H1 (cell line): ENCODE measurements at regions not wholly inside any gene's neighbourhood (a gene's known extent, or its start where the extent isn't known, plus 50 kb on each side); places are given as distances from the start of the nearest gene placed in this dataset.
A peak's percentile ranks its signal among the peaks of the same experiment; 100 is the strongest.

ENCODE experiments used
- BCL11A ChIP-seq, 2 experiments: IDR thresholded peaks; one replicate each; pipeline ENCODE4 v1.6.1; 2011; ENCODE audit warnings: low read depth in 2 of 2, low read length in 2 of 2, mild to moderate bottlenecking in 2 of 2
- EP300 ChIP-seq, 2 experiments: IDR thresholded peaks; 1 replicate in 1 of 2; 2 replicates in 1 of 2; pipeline ENCODE4 v1.6.1; 2011 to 2012; ENCODE audit warnings: low read depth in 2 of 2, low read length in 2 of 2, mild to moderate bottlenecking in 2 of 2, borderline replicate concordance in 1 of 2, inconsistent platforms in 1 of 2, moderate library complexity in 1 of 2
- KDM5A ChIP-seq: fragments of 200-600 bp; IDR thresholded peaks from 2 replicates; pipeline ENCODE4 v1.7.1; 2012; ENCODE audit warnings: mild to moderate bottlenecking, low read length, inconsistent platforms, mixed read lengths
- SIN3A ChIP-seq, 2 experiments: IDR thresholded peaks in 1 of 2; conservative IDR thresholded peaks in 1 of 2; 2 replicates each; pipeline ENCODE4 v1.6.1; 2011 to 2012; ENCODE audit warnings: low read length in 2 of 2, improper control_type of control experiment in 1 of 2, low read depth in 1 of 2, mild to moderate bottlenecking in 1 of 2
- SRF ChIP-seq: IDR thresholded peaks from 2 replicates; pipeline ENCODE4 v1.6.1; 2011; ENCODE audit warnings: mild to moderate bottlenecking, low read depth, low read length, moderate library complexity
- TAF1 ChIP-seq: IDR thresholded peaks from 2 replicates; pipeline ENCODE4 v1.6.1; 2011; ENCODE audit warnings: mild to moderate bottlenecking, low read depth, low read length
- TF ChIP-seq, protein P1 (sequence below), 3 experiments: IDR thresholded peaks; 1 replicate in 2 of 3; 2 replicates in 1 of 3; pipeline versions ENCODE4 v1.5.1 to v1.6.1; 2011; ENCODE audit warnings: low read length in 3 of 3, mild to moderate bottlenecking in 3 of 3, inconsistent platforms in 2 of 3, low read depth in 1 of 3, moderate library complexity in 1 of 3; ENCODE audit not compliant: insufficient read depth in 1 of 3; ENCODE audit errors: control extremely low read depth in 1 of 3

GRCh38 chr17:81345228-81346089, 49.8 kb upstream of the BAHCC1 start (continued):
- peak in 1 of 2 experiments; percentile 75; a peak in 2 of 4 replicates for TF ChIP-seq SIN3A (conservative IDR thresholded peaks at IDR 0.05 in 1 of 2, IDR thresholded peaks at IDR 0.05 in 1 of 2; ENCODE audit: low read depth in 1 of 2, low read length in 2 of 2)
- no peak for TF ChIP-seq EP300 (IDR thresholded peaks at IDR 0.05; ENCODE audit: borderline replicate concordance in 1 of 2, low read depth in 2 of 2, low read length in 2 of 2)
- TF ChIP-seq TAF1, result 0 out of 2 replicates have a peak, but pooled peaks have one; percentile 24
- no peak for TF ChIP-seq SRF
- TF ChIP-seq KDM5A, result no peak
- TF ChIP-seq BCL11A (IDR thresholded peaks at IDR 0.05; ENCODE audit: low read depth in 2 of 2, low read length in 2 of 2), result no peak
- TF ChIP-seq, protein P1, sequence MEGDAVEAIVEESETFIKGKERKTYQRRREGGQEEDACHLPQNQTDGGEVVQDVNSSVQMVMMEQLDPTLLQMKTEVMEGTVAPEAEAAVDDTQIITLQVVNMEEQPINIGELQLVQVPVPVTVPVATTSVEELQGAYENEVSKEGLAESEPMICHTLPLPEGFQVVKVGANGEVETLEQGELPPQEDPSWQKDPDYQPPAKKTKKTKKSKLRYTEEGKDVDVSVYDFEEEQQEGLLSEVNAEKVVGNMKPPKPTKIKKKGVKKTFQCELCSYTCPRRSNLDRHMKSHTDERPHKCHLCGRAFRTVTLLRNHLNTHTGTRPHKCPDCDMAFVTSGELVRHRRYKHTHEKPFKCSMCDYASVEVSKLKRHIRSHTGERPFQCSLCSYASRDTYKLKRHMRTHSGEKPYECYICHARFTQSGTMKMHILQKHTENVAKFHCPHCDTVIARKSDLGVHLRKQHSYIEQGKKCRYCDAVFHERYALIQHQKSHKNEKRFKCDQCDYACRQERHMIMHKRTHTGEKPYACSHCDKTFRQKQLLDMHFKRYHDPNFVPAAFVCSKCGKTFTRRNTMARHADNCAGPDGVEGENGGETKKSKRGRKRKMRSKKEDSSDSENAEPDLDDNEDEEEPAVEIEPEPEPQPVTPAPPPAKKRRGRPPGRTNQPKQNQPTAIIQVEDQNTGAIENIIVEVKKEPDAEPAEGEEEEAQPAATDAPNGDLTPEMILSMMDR (IDR thresholded peaks at IDR 0.05; ENCODE audit: control extremely low read depth in 1 of 3, insufficient read depth in 1 of 3, low read depth in 1 of 3, low read length in 3 of 3), result peak in 2 of 3 experiments; percentile 5 to 22; a peak in 2 of 4 replicates
